ENCODE measurements at regions not wholly inside any gene's neighbourhood (a gene's known extent, or its start where the extent isn't known, plus 50 kb on each side); places are given as distances from the start of the nearest gene placed in this dataset.

DNA sequence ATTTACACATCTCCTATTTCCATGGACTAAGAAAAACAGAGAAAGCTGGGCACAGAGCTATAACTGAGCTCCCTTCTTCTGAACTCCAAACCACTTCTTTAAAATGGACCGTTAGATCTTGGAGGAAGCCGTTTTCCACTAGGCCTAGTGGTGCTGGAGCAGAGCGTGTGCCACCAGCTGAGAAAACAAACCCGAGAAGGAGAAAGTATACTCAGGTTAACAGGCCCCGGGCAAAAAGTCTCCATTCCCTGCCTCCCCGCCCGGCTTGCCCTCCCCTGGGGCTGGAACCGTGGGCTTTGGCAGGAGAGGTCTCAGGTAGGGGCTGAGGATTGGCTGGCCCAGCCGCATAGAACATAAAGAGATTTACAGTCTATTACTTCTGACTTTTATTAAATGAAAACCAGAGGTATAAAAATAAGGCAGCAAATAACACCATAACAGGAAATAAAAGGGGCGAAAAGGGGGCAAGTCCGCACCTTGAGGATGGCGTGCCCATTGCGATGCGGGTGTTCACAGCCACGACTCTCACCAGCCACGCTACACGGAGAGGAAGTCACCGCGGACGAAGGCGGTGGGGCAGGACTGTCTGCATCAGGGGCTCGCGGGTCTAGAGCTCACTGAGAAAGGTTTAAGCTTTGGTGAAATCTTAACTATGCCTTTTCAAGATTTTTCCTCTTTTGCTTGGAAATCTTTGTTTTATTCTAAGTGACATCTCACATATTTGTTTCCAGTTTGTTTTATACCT, 191.2 kb upstream of the GMDS start:
- no peak for DNase-seq (ENCODE audit: low read depth)
- no peak for TF ChIP-seq CTCF (IDR thresholded peaks at IDR 0.05; ENCODE audit: low read depth, low read length, missing control alignments)
- in situ Hi-C loops (cut with HindIII; ENCODE audit: low sequenced_read_pairs): no loop called here
- no peak overlapping the region for H3K4me3 ChIP-seq (ENCODE audit: low read depth, low read length)

DNA sequence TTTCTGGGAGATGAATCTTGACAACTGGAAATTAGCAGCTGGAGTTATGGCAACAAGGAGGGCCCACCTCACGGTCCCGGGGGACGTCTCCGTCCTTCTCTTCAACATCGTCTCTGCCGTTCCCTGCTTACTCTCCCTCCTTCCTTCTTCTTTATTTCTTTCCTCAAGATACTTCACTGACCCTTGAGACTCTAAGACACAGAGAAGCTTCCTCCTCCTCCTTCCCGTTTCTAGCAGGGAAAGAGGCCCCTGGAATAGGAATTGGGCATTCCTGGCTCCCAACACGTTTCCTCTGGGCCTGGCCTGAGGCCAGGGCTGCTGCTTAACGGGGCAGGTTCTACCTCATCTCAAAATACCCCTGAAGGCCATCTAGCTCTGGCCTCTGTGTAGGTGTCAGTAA, 189.9 kb upstream of the GMDS start:
- no peak for DNase-seq (ENCODE audit: low read depth)
- in situ Hi-C loops (cut with HindIII; ENCODE audit: low sequenced_read_pairs): no loop called here
- no peak overlapping the region for H3K4me3 ChIP-seq (ENCODE audit: low read depth, low read length)
- TF ChIP-seq CTCF (IDR thresholded peaks at IDR 0.05; ENCODE audit: low read depth, low read length, missing control alignments): no peak

DNA sequence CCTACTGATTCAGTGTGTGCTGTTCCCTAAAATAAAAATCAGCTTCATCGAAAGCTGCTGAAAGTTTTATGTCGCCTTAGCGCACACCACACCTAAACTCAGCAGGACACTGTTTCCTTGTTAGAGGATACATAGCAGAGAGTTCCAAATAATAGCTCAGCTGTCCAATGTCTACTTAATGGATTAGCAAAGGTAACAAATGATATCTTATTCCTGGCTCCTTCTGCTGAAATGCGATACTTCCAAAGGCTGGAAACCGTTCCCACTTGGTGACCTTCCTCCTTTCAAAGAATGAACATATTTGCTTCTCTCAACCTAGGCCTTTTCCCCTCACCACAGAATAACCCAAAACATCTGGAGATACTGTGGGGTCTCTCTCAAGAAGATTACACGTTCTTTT, 189.5 kb upstream of the GMDS start:
- no peak overlapping the region for H3K4me3 ChIP-seq (ENCODE audit: low read depth, low read length)
- no peak for TF ChIP-seq CTCF (IDR thresholded peaks at IDR 0.05; ENCODE audit: low read depth, low read length, missing control alignments)
- in situ Hi-C loops (cut with HindIII; ENCODE audit: low sequenced_read_pairs): no loop called here
- DNase-seq (ENCODE audit: low read depth): no peak

- no peak for TF ChIP-seq CTCF (IDR thresholded peaks at IDR 0.05; ENCODE audit: low read depth, low read length, missing control alignments)
- in situ Hi-C loops (cut with HindIII; ENCODE audit: low sequenced_read_pairs): no loop called here
- H3K4me3 ChIP-seq (ENCODE audit: low read depth, low read length): no peak overlapping the region
- no peak for DNase-seq (ENCODE audit: low read depth)
Observed at GRCh38 chr6:2434116-2434515, 188.7 kb upstream of the GMDS start.

DNA sequence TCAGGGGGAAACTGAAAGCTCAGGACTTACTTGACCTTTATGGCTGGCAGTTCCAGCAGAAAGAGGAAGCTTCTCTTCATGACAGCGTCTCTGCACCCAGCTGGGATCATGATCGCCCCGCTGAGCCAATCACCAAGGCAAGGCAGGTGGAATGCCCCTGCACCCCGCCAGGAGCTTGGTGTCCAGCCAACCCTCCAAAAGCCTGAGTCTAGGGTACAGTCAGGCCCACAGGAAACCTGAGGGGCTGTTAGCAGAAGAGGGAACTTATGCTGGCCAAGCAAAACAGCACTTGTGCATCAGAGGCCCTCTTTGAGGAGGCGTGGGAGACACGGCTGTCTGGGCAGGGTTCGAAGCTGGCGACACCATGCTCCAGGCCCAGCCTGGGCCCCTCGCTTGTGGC, 188.3 kb upstream of the GMDS start:
- TF ChIP-seq CTCF (IDR thresholded peaks at IDR 0.05; ENCODE audit: low read depth, low read length, missing control alignments): no peak
- DNase-seq (ENCODE audit: low read depth): no peak
- no peak overlapping the region for H3K4me3 ChIP-seq (ENCODE audit: low read depth, low read length)
- in situ Hi-C loops (cut with HindIII; ENCODE audit: low sequenced_read_pairs): no loop called here

- H3K4me3 ChIP-seq (ENCODE audit: low read depth, low read length): no peak overlapping the region
- in situ Hi-C loops (cut with HindIII; ENCODE audit: low sequenced_read_pairs): no loop called here
- TF ChIP-seq CTCF (IDR thresholded peaks at IDR 0.05; ENCODE audit: low read depth, low read length, missing control alignments): no peak
- no peak for DNase-seq (ENCODE audit: low read depth)
Observed at GRCh38 chr6:2433266-2433665, 187.9 kb upstream of the GMDS start.

Measured in astrocyte of the cerebellum (primary cell).